CD4-positive, alpha-beta T cell treated with Interleukin-17A for 4 hours (primary cell): ENCODE measurements at regions not wholly inside any gene's neighbourhood (a gene's known extent, or its start where the extent isn't known, plus 50 kb on each side); places are given as distances from the start of the nearest gene placed in this dataset.

ENCODE experiments used
- DNase-seq: peaks from one replicate; pipeline ENCODE4 v3.0.0-alpha.2; 2020; ENCODE audit warnings: mixed read lengths

GRCh38 chr16:13291591-13292333 lies 390.4 kb downstream of the SHISA9 start:
- DNase-seq, result no peak

GRCh38 chr16:13296206-13296605 lies 394.8 kb downstream of the SHISA9 start:
- no peak for DNase-seq

GRCh38 chr16:13298666-13299065 lies 397.3 kb downstream of the SHISA9 start:
- DNase-seq, result no peak

GRCh38 chr16:13300066-13300840 lies 398.9 kb downstream of the SHISA9 start:
- no peak for DNase-seq

- no peak for DNase-seq
These were observed 403.8 kb downstream of the SHISA9 start for GRCh38 chr16:13305019-13305755.

GRCh38 chr16:13306161-13306995 lies 405.0 kb downstream of the SHISA9 start:
- DNase-seq, result no peak

- no peak for DNase-seq
These were observed 405.9 kb downstream of the SHISA9 start for GRCh38 chr16:13307255-13307654.

- no peak for DNase-seq
These were observed 406.5 kb downstream of the SHISA9 start for GRCh38 chr16:13307851-13308250.

GRCh38 chr16:13312063-13312462 lies 410.7 kb downstream of the SHISA9 start:
- no peak for DNase-seq

- DNase-seq, result no peak
These were observed 412.0 kb downstream of the SHISA9 start for GRCh38 chr16:13313351-13313750.

GRCh38 chr16:13314633-13315032 lies 413.2 kb downstream of the SHISA9 start:
- DNase-seq, result no peak

GRCh38 chr16:13315642-13316427 lies 414.4 kb downstream of the SHISA9 start:
- no peak for DNase-seq

GRCh38 chr16:13322336-13322735 lies 420.9 kb downstream of the SHISA9 start:
- no peak for DNase-seq

- no peak for DNase-seq
These were observed 423.5 kb downstream of the SHISA9 start for GRCh38 chr16:13324851-13325250.

GRCh38 chr16:13325396-13325795 lies 424.0 kb downstream of the SHISA9 start:
- DNase-seq, result no peak

GRCh38 chr16:13331918-13332317 lies 430.5 kb downstream of the SHISA9 start:
- DNase-seq, result no peak

GRCh38 chr16:13332713-13333255 lies 431.4 kb downstream of the SHISA9 start:
- DNase-seq, result no peak

GRCh38 chr16:13333336-13333735 lies 431.9 kb downstream of the SHISA9 start:
- DNase-seq, result no peak

- no peak for DNase-seq
These were observed 434.5 kb downstream of the SHISA9 start for GRCh38 chr16:13335879-13336278.

- DNase-seq, result no peak
These were observed 434.9 kb downstream of the SHISA9 start for GRCh38 chr16:13336335-13336734.
